Mesendoderm (in vitro differentiated cells): ENCODE measurements at regions not wholly inside any gene's neighbourhood (a gene's known extent, or its start where the extent isn't known, plus 50 kb on each side); places are given as distances from the start of the nearest gene placed in this dataset.
A peak's percentile ranks its signal among the peaks of the same experiment; 100 is the strongest.

Experiments
- DNase-seq: peaks from one replicate; pipeline ENCODE4 v3.0.0; 2013
- H2AK5ac ChIP-seq: 2 replicates; pipeline ENCODE4 v1.6.1; 2013; ENCODE audit warnings: low read length, inconsistent platforms
- H2BK120ac ChIP-seq: 2 replicates; pipeline ENCODE4 v1.6.1; 2013; ENCODE audit warnings: low read depth, mild to moderate bottlenecking, low read length, moderate library complexity, mixed read lengths
- H2BK15ac ChIP-seq: replicated peaks from 2 replicates; pipeline ENCODE4 v1.6.1; 2013; ENCODE audit warnings: low read depth, mild to moderate bottlenecking, moderate library complexity
- H2BK5ac ChIP-seq: 2 replicates; pipeline ENCODE4 v1.6.1; 2013; ENCODE audit warnings: low read length, inconsistent platforms
- H3K18ac ChIP-seq: 2 replicates; pipeline ENCODE4 v1.6.1; 2013; ENCODE audit warnings: mild to moderate bottlenecking, low read length, mixed read lengths
- H3K23ac ChIP-seq: one replicate; pipeline ENCODE4 v1.6.1; 2013; ENCODE audit warnings: low read length
- H3K27ac ChIP-seq: 2 replicates; pipeline ENCODE4 v1.5.1; 2013; ENCODE audit warnings: low read depth, mild to moderate bottlenecking, inconsistent platforms, low read length, moderate library complexity
- H3K27me3 ChIP-seq: 2 replicates; pipeline ENCODE4 v1.6.1; 2013; ENCODE audit warnings: low read length, control low read depth, mild to moderate bottlenecking, inconsistent platforms; ENCODE audit not compliant: insufficient read depth, poor library complexity
- H3K36me3 ChIP-seq: 2 replicates; pipeline ENCODE4 v1.6.1; 2013; ENCODE audit warnings: low read length, inconsistent platforms; ENCODE audit not compliant: control insufficient read depth, insufficient read depth
- H3K4ac ChIP-seq: one replicate; pipeline ENCODE4 v1.6.1; 2013; ENCODE audit warnings: low read depth, mild to moderate bottlenecking, low read length, moderate library complexity
- H3K4me1 ChIP-seq: 2 replicates; pipeline ENCODE4 v1.6.1; 2013; ENCODE audit warnings: low read depth, low read length, inconsistent platforms; ENCODE audit not compliant: control insufficient read depth
- H3K4me2 ChIP-seq: 2 replicates; pipeline ENCODE4 v1.6.1; 2013; ENCODE audit warnings: low read length
- H3K4me3 ChIP-seq: 2 replicates; pipeline ENCODE4 v1.5.1; 2013; ENCODE audit warnings: mild to moderate bottlenecking, low read length
- H3K56ac ChIP-seq: one replicate; pipeline ENCODE4 v1.6.1; 2013; ENCODE audit warnings: low read length
- H3K79me1 ChIP-seq: 2 replicates; pipeline ENCODE4 v1.6.1; 2013; ENCODE audit warnings: low read length, inconsistent platforms
- H3K79me2 ChIP-seq: 2 replicates; pipeline ENCODE4 v1.6.1; 2013; ENCODE audit warnings: mild to moderate bottlenecking, low read length; ENCODE audit not compliant: control insufficient read depth, insufficient read depth
- H3K9ac ChIP-seq: 2 replicates; pipeline ENCODE4 v1.6.1; 2013; ENCODE audit warnings: low read length, inconsistent platforms
- H4K5ac ChIP-seq: one replicate; pipeline ENCODE4 v1.6.1; 2013; ENCODE audit warnings: low read length
- H4K8ac ChIP-seq: one replicate; pipeline ENCODE4 v1.6.1; 2013; ENCODE audit warnings: low read depth, mild to moderate bottlenecking, control low read depth, low read length, moderate library complexity
- WGBS: extraction: QIAGEN DNeasy Blood & Tissue Kit; methylation state at CpG from one replicate; pipeline ENCODE4 v1.1.7; 2013; ENCODE audit warnings: low lambda C conversion rate, missing lambda C conversion rate; ENCODE audit not compliant: insufficient coverage; ENCODE audit errors: extremely low coverage; 5-methylcytosine and 5-hydroxymethylcytosine counted together

DNA sequence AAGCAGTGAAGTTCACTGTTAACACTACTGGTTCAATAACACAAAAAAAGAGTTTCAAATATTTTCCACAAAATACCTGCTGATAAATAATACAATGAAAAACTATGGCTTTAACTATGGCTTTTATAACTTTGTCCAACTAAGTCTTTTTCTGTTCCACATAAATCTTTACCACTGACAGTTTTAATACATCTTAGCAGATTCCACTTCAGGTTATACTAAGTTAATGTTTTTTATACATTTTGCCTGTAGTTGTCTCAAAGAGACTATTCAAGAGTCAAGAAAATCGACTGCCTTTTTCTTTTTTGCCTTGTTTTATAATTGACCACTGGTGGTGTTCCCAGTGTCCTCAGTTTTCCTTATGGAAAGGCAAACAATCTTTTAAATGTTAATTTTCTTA lies 379.7 kb upstream of the PMFBP1 start:
- Histone ChIP-seq H2BK120ac (no peak overlapping the region), H3K56ac (no peak overlapping the region), H3K79me2 (no peaks in the 10 kb centered on the region), H3K36me3 (no peaks in the 10 kb centered on the region), H3K18ac (no peak overlapping the region), H3K4me3 (no peak overlapping the region), H3K4me1 (no peaks in the 10 kb centered on the region), H4K5ac (no peak overlapping the region), H3K4ac (no peak overlapping the region), H2BK5ac (no peak overlapping the region), H3K23ac (no peak overlapping the region), H3K9ac (no peak overlapping the region), H4K8ac (no peak overlapping the region), H3K4me2 (no peak overlapping the region), H3K79me1 (no peaks in the 10 kb centered on the region), H3K27ac (no peak overlapping the region), H3K27me3 (no peaks in the 10 kb centered on the region), H2AK5ac (no peak overlapping the region), H2BK15ac (no peak overlapping the region)
- no CpG with 5 or more reads among the region's 1 CpG for WGBS
- DNase-seq: no peak

DNA sequence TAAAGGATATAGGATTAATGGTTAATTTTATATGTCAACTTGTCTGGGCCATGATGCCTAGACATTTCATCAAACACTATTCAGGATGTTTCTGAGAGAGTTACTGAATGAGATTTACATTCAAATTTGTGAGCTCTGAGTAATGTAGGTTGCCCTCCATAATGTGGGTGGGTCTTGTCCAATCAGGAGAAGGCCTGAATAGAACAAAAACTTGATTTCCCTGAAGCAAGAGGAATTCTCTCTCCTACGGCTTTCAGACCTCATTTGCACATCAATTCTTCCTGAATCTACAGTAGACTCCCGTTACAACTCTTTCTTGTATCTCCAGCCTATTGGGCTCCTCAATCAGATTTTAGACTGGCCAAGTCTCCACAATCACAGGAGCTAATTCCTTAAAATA lies 377.9 kb upstream of the PMFBP1 start:
- H4K5ac ChIP-seq: no peak overlapping the region
- H3K4me1 ChIP-seq: no peaks in the 10 kb centered on the region
- H2BK5ac ChIP-seq: no peak overlapping the region
- H2BK15ac ChIP-seq: no peak overlapping the region
- no peak overlapping the region for H3K27ac ChIP-seq
- no peak overlapping the region for H3K18ac ChIP-seq
- no peak overlapping the region for H2BK120ac ChIP-seq
- H4K8ac ChIP-seq: no peak overlapping the region
- no peak overlapping the region for H3K23ac ChIP-seq
- H3K4ac ChIP-seq: no peak overlapping the region
- H3K9ac ChIP-seq: no peak overlapping the region
- no peak overlapping the region for H3K56ac ChIP-seq
- WGBS: no CpG with 5 or more reads among the region's 2 CpGs
- no peaks in the 10 kb centered on the region for H3K27me3 ChIP-seq
- H3K79me2 ChIP-seq: no peaks in the 10 kb centered on the region
- H3K4me3 ChIP-seq: no peak overlapping the region
- no peak overlapping the region for H2AK5ac ChIP-seq
- DNase-seq: no peak
- no peak overlapping the region for H3K4me2 ChIP-seq
- H3K79me1 ChIP-seq: no peaks in the 10 kb centered on the region
- no peaks in the 10 kb centered on the region for H3K36me3 ChIP-seq

DNA sequence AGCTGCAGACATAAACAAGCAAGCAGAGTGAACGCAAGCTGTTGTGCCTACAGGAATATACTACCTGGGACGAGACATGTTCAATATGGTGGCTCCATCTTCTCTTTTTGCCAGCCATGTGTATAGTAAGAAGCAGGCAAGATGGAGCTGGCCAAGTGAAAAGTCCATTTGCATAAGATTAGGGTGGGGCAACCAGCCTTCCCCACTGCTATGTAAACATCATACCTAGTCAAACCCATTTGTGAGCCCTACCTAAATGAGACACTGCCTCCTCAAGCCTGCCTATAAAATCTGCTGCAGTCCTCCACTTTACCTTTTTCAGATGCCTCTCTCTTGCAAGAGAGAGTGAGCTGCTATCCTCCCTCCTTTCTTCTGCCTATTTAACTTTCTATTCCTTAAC lies 370.1 kb upstream of the PMFBP1 start:
- H3K18ac ChIP-seq: no peak overlapping the region
- no peak overlapping the region for H2BK15ac ChIP-seq
- H4K5ac ChIP-seq: no peak overlapping the region
- no peak overlapping the region for H3K4ac ChIP-seq
- no peak overlapping the region for H3K4me3 ChIP-seq
- no peaks in the 10 kb centered on the region for H3K27me3 ChIP-seq
- no peaks in the 10 kb centered on the region for H3K36me3 ChIP-seq
- no peak overlapping the region for H3K56ac ChIP-seq
- no peak overlapping the region for H3K9ac ChIP-seq
- H2AK5ac ChIP-seq: no peak overlapping the region
- DNase-seq: no peak
- no peak overlapping the region for H3K27ac ChIP-seq
- H4K8ac ChIP-seq: no peak overlapping the region
- no peaks in the 10 kb centered on the region for H3K79me1 ChIP-seq
- no peak overlapping the region for H3K4me2 ChIP-seq
- no peak overlapping the region for H2BK120ac ChIP-seq
- no peaks in the 10 kb centered on the region for H3K4me1 ChIP-seq
- H3K23ac ChIP-seq: no peak overlapping the region
- H3K79me2 ChIP-seq: no peaks in the 10 kb centered on the region
- no CpG with 5 or more reads among the region's 2 CpGs for WGBS
- no peak overlapping the region for H2BK5ac ChIP-seq

DNA sequence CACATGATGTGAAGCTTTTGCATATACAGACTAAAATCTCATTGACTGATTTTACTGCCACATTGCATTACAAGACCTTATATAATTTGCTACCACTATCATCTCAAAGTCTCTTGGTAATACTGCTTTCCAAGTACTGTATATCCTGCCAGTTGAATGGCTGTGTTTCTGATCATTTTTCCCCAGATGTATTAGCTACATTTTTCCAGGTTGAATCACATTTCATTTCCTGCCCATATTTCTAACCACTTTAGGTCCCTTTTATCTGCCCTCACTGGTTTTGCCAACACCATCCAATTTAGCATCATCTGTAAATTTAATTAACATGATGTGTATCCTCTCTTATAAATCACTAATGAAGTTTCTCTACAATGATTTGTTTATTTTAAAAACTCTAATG lies 365.7 kb upstream of the PMFBP1 start:
- Histone ChIP-seq H3K79me2 (no peaks in the 10 kb centered on the region), H3K18ac (no peak overlapping the region), H3K4me3 (no peak overlapping the region), H3K23ac (no peak overlapping the region), H3K27me3 (no peaks in the 10 kb centered on the region), H3K4me2 (no peak overlapping the region), H3K27ac (no peak overlapping the region), H3K36me3 (no peaks in the 10 kb centered on the region), H4K5ac (no peak overlapping the region), H4K8ac (no peak overlapping the region), H3K4me1 (no peaks in the 10 kb centered on the region), H2BK15ac (no peak overlapping the region), H3K79me1 (no peaks in the 10 kb centered on the region), H3K9ac (no peak overlapping the region), H2AK5ac (no peak overlapping the region), H3K56ac (no peak overlapping the region), H2BK120ac (no peak overlapping the region), H3K4ac (no peak overlapping the region), H2BK5ac (no peak overlapping the region)
- DNase-seq: no peak

DNA sequence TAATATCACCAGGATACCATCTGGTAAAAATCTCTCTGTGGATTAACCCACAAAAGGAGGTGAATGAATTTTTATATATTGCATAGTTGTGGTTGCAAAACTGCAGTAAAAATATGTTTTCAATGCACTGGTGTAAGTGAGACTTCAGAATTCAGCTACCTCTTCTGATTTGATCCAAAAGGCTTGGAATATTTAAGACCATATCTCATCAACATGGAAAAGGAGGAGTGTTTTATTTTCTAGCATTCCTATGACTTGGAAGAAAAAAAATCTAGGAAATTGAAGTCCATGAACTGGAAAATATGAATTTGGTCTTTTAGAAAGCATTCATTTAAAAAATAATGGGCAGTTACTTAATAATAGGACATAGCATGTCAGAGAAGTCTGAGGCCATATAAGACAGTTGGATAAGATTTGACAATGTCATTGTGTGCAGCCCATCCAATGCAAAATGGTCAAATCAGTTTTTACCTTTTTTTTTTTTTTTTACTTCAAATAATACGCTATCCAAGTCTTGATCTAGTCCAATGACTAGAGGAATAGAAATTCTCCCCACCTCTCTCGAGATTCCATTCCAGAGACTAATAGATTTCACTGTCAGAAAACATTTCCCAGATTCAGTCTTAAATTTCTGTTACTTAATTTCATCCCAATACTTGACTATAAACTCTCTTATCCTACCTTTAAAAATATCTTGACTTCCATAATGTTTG lies 364.9 kb upstream of the PMFBP1 start:
- Histone ChIP-seq H3K79me1 (no peaks in the 10 kb centered on the region), H3K27me3 (no peaks in the 10 kb centered on the region), H2BK120ac (no peak overlapping the region), H3K9ac (no peak overlapping the region), H2AK5ac (no peak overlapping the region), H3K79me2 (no peaks in the 10 kb centered on the region), H3K27ac (no peak overlapping the region), H3K23ac (no peak overlapping the region), H2BK5ac (no peak overlapping the region), H3K4me3 (no peak overlapping the region), H3K4me2 (no peak overlapping the region), H3K4ac (no peak overlapping the region), H4K8ac (no peak overlapping the region), H3K56ac (no peak overlapping the region), H3K4me1 (no peaks in the 10 kb centered on the region), H2BK15ac (no peak overlapping the region), H3K18ac (no peak overlapping the region), H4K5ac (no peak overlapping the region), H3K36me3 (no peaks in the 10 kb centered on the region)
- no CpG with 5 or more reads among the region's 2 CpGs for WGBS
- DNase-seq: no peak

DNA sequence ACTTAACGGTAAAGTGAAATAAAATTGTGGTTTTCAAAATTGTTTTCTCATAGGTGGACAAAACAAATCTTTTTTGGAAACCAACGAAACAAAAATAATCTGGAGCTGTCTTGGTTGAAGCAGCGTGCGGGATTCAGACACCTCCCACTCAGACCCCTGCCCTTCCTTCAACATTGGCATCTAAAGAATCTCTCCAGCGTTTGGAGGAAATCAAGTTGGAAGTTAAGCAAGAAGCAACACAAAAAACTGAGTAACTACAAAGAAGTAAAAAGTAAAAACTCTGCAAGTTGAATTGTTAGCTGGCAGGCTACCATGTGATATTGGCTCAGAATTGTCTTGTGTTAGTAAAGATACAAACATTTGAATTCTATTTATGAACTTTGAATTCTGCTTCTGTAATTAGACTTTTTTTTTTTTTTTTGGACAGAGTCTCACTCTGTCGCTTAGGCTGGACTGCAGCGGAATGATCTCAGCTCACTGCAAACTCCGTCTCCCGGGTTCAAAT lies 361.0 kb upstream of the PMFBP1 start:
- no peaks in the 10 kb centered on the region for H3K79me2 ChIP-seq
- H3K4me1 ChIP-seq: no peaks in the 10 kb centered on the region
- no peak overlapping the region for H2BK120ac ChIP-seq
- H2BK5ac ChIP-seq: no peak overlapping the region
- H3K27ac ChIP-seq: no peak overlapping the region
- H3K36me3 ChIP-seq: no peaks in the 10 kb centered on the region
- no CpG with 5 or more reads among the region's 9 CpGs for WGBS
- no peak overlapping the region for H3K56ac ChIP-seq
- H2BK15ac ChIP-seq: no peak overlapping the region
- H3K9ac ChIP-seq: no peak overlapping the region
- H4K5ac ChIP-seq: no peak overlapping the region
- peak; percentile 36 for DNase-seq
- no peak overlapping the region for H3K23ac ChIP-seq
- no peak overlapping the region for H3K4me2 ChIP-seq
- H3K79me1 ChIP-seq: no peaks in the 10 kb centered on the region
- no peak overlapping the region for H3K18ac ChIP-seq
- H2AK5ac ChIP-seq: no peak overlapping the region
- H3K4me3 ChIP-seq: no peak overlapping the region
- no peak overlapping the region for H4K8ac ChIP-seq
- H3K4ac ChIP-seq: no peak overlapping the region
- no peaks in the 10 kb centered on the region for H3K27me3 ChIP-seq
